GM18511 (cell line): ENCODE measurements at regions not wholly inside any gene's neighbourhood (a gene's known extent, or its start where the extent isn't known, plus 50 kb on each side); places are given as distances from the start of the nearest gene placed in this dataset.
"Not testable (repeated sequence)": the region's sequence is repeated elsewhere in the genome, so short reads cannot be mapped to it uniquely, and the experiment has no call there.

ENCODE experiments used
- ATAC-seq: cut with Tn5 transposase; IDR thresholded peaks from one replicate; pipeline ENCODE4 v1.9.1; 2021; ENCODE audit warnings: mild to moderate bottlenecking, moderate library complexity; ENCODE audit not compliant: unreplicated experiment

DNA sequence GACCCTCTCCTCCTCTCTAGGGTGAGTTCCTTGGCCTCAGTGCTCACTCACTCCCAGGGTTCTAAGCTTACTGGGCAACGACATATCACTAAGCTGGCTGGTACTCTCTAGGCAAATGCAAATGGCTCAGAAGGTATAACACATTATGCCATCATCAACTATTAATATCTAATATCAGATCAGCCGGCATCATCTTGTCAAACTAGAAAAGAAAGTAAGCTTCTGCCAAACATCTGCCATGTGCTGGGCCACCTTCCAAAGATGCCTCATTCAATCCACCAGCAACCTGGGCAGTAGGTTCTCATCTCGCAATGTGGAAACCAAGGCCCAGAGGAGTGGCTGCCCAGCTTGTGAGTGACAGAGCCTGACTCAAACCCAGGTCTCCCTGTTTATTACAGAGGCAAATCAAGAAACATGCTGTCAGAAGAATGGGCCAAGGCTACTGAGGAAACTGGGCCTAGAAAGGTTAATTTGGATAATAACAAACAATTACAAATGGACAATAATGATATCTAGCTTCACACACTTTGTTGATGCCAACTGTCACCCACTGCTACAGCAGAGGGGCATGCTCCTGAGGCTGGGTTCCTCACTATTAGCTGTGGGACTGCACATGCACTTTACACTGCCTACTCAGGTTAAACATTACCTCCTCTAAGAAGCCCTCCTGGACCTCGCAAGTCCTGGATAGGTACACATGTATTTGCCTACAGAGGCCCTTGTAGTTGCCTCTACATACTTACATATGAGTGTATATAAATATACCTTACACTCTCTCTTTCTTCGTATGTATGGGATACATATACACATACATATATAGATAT, 183.3 kb upstream of the JUN start:
- no peak for ATAC-seq

GRCh38 chr1:58968360-58968952, 184.6 kb upstream of the JUN start:
- peak; percentile 92 for ATAC-seq

GRCh38 chr1:58969176-58969575, 185.3 kb upstream of the JUN start:
- ATAC-seq = not testable (repeated sequence)

DNA sequence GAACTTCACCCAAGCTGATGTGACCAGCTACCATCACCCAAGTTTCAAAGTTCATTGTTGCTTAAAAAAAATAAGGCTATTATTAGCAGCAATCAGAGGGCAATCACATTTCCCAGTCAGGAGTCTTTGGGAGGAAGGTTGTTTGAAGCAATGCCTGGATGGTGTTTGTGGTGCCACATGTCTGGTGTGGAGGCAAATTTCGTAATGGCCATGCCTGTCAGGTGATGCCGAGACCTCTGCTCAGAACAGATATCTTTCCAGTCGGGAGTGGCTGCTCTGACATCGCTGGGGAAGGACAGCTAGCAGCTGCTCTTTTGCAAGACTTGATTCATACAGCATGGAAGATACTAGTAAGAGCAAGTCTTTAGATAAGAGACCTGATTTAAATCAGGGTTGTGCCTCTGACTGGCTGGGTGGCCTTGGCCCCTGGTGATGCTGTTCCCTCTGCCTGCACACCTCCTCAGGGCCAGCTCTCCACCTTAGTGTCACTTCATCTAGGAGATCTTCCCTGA, 187.8 kb upstream of the JUN start:
- ATAC-seq = no peak

- no peak for ATAC-seq
These were observed 192.0 kb upstream of the JUN start for GRCh38 chr1:58975888-58976287.

GRCh38 chr1:58976294-58976693, 192.4 kb upstream of the JUN start:
- ATAC-seq = no peak

GRCh38 chr1:58977598-58977997, 193.8 kb upstream of the JUN start:
- ATAC-seq = no peak

GRCh38 chr1:58978096-58978495, 194.2 kb upstream of the JUN start:
- no peak for ATAC-seq

DNA sequence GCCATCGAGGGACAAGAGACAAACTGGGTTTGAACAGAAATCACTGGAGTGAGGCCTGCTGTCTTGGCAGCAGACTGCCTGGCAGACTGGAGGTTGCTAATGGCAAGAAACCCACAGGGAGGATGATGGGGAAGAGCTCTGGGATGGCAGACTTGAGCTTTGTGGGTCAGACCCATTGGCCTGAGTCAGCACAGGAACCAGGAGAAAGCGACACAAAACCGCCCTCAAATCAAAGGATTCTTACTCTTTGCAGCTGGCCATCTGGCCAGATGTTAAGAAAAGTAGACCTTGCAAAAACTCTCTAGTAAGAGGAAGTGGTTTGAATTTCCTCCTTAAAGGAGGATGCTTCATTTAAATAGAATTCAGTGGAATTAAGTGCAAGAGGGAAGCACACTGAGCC, 195.2 kb upstream of the JUN start:
- no peak for ATAC-seq

DNA sequence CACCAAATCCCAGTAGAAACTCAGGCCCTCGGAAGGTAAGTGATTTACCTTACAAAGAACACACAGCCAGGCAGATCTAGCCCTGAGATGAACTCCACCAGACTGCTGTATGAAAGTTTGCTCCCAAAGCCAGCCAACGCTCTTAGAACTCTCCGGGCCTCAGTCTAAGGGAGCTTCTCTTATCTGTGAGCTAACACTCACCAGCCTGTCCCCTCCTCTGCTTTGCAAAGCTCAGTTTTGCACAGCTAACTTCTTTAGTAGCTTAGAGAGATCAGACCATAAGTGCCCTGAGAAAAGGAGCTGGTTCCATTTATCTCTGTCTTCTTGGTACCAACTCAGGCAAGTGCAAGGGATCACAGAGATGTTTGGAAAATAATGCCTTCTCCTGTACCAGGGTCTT, 195.8 kb upstream of the JUN start:
- no peak for ATAC-seq

GRCh38 chr1:58981392-58981791, 197.5 kb upstream of the JUN start:
- ATAC-seq = no peak

DNA sequence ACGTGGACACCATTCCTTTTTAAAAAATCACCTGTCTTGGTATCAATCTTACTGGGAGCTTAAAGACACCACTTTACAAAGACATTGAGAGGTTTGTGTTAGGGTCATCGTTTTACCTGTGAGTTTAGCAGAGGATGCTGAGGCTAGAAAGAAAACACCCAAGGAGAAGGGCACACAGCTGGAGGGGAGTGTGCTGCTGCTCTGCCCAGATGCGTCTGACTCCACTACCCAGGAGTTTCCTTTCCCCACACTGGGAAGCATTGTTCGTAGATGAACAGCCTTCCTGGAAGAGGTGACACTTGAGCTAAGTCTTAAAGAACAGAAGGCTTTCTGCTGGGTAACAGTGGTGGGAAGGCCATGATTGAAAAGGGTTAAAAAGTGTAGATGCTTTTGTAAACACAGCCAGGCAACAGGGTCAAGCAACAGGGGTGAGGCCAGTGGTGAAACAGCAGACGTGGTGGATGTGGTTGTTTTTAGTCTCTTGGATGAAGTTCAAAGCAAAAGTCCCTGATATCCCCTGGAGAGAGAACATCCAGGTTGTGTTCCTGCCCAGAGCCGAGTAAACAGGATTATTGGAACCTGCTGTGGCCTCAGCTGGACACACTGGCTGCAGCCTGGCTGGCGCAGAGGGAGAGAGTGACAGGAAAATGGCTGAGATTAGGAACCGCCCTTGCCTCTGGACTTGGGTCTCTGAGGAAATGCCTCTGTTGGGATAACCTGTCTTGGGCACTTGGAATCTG, 198.6 kb upstream of the JUN start:
- ATAC-seq = no peak

DNA sequence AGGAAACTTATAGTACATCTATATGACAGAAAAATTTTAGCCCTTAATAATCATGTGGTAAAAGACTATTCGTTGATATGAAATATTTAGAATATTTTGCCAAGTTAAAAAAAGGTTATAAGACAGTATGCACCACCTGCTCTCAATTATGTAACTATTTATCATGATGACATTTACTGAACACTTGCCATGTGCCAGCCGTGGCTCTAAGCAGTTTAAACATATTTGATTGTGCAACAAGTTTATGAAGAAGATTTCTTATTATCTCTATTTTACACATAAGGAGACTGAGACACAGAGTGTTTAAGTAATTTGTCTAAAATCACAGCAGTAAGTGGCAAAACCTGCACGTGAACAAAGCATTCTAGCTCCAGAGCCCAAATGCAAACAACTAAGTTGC, 199.3 kb upstream of the JUN start:
- ATAC-seq = no peak

- ATAC-seq = no peak
These were observed 199.9 kb upstream of the JUN start for GRCh38 chr1:58983633-58984245.

- no peak for ATAC-seq
These were observed 203.3 kb upstream of the JUN start for GRCh38 chr1:58986996-58987767.

DNA sequence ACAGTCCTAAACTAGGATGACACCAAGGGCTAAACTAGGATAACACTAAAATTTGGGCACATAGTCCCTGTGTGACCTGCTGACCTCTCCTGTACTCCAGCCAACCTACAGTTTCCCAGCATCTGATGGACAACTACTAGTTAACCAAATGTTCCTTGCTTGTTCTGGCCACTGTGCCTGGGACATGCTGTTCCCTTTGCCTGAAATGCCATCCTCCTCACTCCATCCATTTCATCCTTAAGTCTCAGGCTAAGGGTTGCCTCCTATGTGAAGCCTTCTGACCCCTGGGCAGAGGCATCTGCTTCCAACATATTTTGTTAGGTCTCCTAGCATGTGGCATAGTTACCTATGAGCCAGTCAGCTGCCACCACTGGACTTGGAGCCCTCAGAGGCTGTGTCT, 204.9 kb upstream of the JUN start:
- ATAC-seq = no peak

DNA sequence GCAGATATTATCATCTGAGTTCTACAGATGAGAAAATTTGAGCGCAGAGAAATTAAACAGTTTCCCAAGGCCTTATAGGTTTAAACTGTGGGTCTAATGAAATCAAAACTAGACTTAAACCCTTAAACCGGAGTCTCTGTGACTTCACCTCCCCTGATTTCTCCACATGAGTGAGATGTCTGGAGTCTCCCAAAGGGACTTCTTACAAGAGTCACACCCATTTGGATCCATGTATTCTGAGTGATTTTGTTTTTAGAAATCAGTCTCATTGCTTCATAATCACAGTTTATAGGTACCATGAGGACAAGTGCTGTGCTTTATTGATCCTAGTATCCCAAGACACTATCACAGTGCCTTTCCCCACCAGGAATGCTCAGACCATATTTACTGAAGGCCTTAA, 206.0 kb upstream of the JUN start:
- ATAC-seq = no peak

- no peak for ATAC-seq
These were observed 207.5 kb upstream of the JUN start for GRCh38 chr1:58991305-58991704.

GRCh38 chr1:58992643-58993042, 208.8 kb upstream of the JUN start:
- no peak for ATAC-seq

- ATAC-seq = no peak
These were observed 209.6 kb upstream of the JUN start for GRCh38 chr1:58993403-58993802.

DNA sequence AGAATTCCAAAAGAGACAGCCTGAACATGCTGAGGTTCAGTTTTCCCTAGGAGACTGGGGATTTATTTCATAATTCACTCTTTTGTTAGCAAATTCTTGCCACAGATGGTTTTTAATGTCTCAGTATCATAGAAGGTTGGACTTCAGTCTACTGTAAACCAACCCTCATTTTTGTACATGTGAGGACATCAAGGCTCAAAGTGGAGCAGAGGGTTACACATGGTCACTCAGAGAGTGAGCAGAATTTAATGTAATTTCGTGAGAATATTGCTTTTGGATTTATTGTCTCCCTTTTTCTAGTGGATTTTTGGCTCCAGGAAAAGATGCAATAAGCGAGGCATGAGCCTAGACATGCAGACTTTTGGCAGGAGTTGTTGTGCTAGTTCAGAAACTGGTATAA, 210.8 kb upstream of the JUN start:
- ATAC-seq = no peak
